ENCODE measurements at regions not wholly inside any gene's neighbourhood (a gene's known extent, or its start where the extent isn't known, plus 50 kb on each side); places are given as distances from the start of the nearest gene placed in this dataset.
"Not testable (repeated sequence)": the region's sequence is repeated elsewhere in the genome, so short reads cannot be mapped to it uniquely, and the experiment has no call there.

DNA sequence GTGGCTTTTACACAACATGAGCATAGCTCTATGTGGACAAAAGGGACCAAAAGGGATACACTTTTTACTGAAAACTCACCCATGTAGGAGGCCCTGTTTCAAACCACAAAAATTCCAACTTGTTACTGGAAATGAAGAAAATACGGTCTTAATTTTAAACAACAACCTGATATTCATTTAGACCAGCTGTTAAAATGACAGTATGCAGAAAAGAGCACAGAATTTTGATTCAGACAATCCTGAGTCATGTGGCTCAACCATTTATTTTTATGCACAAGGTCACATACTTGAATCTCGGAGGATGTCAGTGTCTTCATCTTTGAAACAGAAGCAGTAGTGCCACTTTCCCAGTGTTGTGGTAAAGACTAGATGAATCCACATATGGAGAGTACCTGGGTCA lies 426.5 kb upstream of the NFE2L3 start:
- no peak for DNase-seq

DNA sequence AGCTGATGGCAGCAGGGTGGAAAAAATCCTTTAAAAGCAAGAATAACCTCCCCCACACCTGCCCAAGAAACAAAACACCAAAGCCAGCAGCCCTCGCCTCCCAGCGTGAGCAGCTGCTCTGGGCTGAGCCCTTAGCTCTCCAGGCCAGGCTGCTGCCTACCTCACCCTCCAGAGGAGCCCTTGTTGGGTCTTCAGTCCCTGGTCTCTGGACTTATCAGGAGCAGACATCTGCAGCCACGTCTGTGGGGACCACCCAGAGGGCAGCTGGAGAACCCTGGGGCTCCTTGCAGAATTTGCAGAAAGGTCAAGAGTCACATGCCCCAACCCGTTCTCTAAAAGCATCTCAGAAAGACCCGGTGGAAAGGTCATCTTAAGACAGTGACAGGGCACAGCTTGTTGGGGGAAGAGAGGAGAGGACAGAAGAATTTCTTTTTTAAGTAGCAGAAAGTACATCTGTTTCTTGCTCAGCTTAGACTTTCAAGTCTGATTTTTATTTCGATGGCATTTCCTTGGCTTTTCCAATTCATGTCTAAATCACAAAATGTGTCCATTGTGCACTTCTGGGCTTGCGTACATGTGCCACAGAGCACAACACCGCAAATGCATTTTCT lies 425.7 kb upstream of the NFE2L3 start:
- DNase-seq, result no peak

DNA sequence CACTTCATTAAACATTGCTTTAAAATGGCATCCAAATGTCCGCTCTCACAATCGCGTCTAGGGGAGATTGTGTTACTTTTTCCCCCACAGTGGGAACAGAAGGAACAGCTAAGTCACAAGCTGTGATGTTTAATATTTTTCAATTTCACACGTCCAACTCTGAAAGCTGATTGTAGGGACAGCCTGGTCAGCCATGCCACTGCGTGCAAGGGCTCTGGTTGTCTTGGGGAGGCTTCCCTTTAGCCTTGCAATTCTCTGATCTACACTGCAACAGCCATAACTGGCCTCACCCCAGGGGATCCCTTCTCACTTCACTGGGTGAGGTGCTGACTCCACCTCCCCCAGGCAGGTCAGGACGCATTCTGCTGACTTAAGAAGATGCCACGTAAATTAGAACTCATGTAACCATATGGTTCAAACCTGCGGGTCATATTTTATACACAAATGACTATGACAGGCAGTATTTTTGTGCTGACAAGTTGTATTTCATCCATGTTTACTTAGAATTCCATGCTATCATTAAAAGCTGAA lies 425.2 kb upstream of the NFE2L3 start:
- DNase-seq, result no peak

DNA sequence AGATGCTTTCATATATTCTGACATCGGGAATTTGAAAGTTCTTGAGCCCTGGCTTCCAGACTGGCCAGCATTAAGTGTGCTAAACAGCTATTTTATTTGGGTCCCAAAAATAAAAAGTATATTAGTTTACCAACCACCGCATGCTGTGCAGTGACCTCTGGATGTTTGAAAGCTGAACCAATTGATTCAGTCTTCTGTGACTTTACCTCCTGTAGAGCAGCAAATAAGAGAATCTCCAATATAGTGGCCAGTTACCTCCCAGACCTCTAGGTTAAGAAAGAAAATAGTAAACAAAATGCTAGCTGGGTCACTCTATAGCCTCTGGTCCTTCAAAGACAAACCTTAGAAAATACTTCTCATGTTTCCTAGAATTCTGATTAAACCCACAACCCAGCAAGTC lies 424.6 kb upstream of the NFE2L3 start:
- DNase-seq, result no peak

DNA sequence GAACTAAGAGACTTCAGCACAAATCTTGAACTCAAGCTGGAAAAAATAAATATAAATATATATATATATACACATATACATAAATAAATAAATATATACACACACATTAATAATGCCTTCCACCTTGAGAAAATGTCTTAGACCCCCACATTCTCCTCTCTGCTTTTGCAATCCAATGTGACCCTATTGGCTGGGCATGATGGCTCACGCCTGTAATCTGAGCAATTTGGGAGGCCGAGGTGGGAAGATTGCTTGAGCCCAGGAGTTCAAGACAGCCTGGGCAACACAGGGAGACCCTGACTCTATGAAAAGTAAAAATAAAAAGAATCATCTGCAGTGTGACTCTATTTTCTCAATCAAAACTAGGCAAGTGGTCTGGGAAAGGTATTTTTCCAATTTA lies 424.1 kb upstream of the NFE2L3 start:
- DNase-seq, result no peak

DNA sequence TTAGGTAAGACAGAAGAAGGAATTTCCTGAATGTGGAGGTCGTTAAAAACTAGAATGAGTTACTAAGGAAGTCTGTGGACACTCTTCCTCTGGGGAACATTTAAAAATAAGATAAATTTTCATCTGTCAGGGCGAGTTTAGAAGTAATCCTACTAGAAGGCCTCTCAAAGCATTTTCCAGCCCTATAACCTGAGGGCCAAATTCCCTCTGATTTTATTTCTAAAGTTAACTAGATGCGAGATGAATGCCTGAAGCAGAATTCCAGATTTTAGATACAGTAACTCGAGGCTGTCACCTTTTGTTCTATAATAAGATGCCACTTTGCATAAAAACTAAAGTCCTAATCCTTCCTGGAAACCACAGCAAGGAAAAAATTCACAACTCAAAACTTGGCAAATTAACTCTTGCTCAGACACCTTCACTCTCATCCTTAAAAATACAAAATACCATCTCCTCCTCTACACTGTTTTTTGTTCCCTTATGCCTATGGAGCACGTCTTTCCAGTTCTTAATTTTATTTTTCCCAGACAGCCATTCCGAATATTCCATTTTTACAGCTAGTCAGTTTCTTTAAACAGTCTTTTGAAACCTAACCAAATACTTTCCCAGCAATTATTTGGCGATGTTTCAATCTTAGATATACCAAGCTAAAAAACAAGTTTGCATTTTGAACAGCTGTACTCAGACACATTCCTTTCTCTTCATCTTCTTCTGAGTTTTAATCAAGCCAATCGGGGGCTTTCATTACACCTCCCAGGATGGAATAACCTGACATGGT lies 420.7 kb upstream of the NFE2L3 start:
- no peak for DNase-seq

DNA sequence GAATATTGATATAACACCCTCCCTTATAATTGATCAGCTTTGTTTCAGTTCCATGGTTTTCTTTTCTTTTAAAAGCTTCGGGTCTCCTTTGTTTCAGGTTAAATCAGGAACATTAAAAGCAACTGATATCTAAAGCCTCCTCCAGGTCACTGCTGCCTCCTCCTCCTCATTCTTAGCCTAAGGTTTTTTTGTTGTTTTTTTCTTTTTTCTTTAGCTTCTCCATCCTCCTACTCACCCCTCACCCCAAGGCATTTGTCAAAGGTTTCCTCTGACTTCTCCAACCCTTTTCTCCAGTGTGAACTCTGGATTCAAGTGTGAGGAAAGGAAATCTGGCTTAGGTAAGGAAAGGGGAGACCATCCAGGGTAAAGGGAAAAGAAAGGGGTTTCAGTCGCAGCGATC lies 420.2 kb upstream of the NFE2L3 start:
- DNase-seq, result no peak

DNA sequence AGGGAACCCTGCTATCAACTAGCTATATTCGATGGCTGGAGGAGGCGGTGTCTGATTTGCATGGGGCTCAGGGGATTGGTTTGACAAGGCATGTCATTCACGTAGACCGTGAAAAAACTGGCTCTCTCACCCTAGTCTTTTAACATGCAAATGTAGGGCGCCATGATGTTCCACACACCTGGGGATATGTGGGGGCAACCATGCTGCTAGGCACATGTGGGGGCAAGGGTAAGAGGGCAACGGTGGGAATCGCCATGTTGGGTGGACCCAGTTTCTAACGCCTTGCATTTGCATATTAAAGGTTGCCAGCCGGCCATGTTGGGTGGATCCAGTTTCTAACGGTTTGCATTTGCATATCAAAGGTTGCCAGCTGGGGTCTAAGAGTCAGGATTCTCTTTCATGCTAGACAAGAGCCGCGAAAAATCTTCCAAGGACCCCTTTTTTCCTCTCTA lies 419.2 kb upstream of the NFE2L3 start:
- DNase-seq, result no peak

DNA sequence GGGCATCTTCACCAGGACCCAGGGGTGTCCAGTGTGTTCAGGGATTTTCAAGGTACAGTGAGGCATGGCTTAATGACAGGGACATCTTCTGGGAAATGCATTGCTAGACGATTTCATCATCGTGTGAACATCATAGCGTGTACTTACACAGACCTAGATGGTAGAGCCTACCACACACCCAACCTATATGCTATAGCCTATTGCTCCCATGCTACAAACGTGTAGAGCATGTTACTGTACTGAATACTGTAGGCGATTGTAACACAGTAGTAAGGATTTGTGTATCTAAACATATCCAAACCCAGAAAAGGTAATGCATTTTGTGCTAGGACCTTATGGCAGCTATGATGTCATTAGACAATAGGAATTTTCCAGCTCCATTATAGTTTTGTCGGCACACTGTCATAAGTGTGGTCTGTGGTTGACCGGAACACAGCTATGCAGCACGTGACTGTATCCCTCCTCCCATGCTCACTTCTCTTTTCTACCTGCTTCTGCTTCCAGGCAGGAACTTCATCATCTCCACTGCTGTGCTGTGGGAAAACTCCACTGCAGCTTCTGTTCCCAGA lies 416.2 kb upstream of the NFE2L3 start:
- DNase-seq, result no peak

DNA sequence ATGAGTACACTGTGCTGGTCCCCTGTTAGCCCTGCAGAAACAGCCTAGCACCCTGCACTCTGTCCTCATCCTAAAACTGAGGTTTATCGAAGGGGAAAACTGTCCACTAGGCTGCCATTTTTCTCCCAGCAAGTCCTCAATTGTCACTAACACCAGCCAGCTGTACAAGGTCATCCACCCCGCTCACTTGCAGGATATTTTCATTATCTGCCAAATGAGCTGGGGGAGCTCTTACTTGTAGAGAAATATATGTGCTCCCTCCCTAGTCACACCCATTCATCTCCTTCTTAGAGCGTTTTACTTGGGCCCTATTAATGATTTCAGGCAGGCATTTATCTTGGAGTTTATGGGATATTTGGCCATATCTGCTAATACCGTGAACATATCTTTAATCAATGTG lies 413.5 kb upstream of the NFE2L3 start:
- no peak for DNase-seq

DNA sequence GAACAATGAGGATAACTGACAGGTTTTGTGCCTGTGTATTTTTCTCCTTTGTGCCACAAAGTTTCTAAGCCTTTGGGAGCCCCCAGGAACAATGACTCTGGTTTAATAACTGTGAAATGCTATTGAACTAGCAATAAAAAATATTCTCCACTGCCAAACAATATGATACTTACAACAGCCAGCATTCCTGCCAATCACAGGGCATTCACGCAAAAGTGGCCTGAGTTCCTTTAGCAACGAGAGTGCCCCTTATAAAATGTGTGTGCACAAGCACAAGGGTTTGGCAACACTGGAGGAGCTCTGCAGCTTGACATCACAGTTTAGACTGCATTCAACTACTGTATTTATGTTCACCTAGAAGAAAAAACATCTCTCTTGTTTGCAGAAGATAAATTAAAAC lies 412.9 kb upstream of the NFE2L3 start:
- no peak for DNase-seq

DNA sequence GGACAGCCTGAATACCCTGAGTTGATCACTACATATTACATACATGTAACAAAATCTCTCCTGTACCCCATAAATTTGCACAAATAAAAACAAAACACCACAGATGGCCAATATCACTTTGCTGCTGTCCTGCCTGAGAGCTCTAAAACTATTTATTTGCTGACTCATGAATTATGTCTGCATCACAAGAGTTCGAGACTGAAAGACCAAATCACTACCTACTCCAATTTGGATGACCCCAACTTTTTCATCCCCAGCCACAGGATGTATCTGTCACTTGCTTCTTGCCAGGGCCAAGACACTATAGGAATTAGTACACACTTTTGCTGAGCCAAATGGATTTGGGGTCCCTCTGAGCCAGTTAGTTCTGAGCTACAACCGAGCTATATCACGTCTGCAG lies 409.7 kb upstream of the NFE2L3 start:
- DNase-seq, result no peak

DNA sequence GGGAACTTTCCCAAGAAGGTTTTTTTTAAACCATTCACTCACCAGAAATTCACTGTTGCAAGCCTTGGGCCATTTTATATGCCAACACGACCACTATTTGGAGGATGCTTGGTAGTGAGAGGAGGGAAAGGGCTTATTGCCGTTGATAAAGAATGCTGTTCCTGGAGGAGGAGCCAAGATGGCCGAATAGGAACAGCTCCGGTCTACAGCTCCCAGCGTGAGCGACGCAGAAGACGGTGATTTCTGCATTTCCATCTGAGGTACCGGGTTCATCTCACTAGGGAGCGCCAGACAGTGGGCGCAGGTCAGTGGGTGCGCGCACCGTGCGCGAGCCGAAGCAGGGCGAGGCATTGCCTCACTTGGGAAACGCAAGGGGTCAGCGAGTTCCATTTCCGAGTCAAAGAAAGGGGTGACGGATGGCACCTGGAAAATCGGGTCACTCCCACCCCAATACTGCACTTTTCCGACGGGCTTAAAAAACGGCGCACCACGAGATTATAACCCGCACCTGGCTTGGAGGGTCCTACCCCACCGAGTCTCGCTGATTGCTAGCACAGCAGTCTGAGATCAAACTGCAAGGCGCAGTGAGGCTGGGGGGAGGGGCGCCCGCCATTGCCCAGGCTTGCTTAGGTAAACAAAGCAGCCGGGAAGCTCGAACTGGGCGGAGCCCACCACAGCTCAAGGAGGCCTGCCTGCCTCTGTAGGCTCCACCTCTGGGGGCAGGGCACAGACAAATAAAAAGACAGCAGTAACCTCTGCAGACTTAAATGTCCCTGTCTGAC lies 408.1 kb upstream of the NFE2L3 start:
- DNase-seq, result not testable (repeated sequence)

DNA sequence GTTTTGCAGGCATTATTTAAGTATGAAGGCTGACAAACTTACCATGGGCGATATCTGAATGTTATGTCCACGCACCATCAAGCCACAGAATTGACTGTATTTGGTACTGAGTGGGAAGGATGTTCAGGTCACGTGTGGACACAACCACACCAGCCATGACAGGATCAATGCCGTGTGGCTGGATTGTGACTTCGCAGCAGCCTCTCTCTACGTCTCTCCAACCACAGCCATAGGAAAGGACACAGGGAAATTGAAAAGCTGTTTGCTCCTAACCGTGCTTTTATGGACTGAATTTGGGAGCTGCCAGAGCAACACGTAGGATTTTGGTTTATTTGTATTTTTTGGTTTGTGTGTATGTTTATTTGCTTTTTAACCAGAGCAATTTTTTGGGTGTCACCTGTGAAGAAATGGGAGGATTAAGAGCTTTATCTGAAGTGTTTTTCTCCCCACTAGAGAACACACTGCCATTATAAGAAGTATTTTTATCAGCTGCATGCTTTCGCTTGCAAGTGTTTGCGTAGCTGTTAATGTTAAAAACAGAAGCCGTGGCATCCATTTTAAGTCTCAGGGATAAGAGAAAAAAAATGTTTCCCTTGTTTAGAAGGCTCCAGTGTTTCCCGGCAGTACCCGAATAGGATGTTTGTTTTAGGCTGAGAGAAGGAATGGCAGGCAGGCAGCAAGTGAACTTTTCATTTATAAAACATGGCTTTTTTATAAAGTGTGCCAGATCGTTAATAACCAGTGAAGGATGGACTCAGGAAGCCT lies 401.1 kb upstream of the NFE2L3 start:
- DNase-seq, result no peak

DNA sequence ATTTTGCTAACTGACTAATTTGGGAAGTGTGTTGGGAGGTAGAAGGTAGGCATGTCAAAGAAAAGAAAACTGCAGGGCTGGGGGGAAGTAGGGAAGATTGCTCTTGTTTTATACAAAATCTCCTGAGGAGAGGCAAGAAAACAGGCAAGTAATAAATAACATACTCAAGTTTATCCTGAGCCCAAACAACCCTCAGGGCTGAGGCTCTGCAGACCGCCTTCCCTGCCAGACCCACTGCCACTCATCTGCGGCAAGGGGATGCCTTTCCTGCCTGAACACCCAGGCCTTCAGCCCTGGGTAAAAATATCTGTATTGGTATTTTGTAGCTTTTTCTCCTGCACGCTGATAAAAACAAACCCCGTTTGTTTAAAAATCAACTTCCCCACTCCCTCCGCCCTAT lies 399.8 kb upstream of the NFE2L3 start:
- DNase-seq, result no peak

DNA sequence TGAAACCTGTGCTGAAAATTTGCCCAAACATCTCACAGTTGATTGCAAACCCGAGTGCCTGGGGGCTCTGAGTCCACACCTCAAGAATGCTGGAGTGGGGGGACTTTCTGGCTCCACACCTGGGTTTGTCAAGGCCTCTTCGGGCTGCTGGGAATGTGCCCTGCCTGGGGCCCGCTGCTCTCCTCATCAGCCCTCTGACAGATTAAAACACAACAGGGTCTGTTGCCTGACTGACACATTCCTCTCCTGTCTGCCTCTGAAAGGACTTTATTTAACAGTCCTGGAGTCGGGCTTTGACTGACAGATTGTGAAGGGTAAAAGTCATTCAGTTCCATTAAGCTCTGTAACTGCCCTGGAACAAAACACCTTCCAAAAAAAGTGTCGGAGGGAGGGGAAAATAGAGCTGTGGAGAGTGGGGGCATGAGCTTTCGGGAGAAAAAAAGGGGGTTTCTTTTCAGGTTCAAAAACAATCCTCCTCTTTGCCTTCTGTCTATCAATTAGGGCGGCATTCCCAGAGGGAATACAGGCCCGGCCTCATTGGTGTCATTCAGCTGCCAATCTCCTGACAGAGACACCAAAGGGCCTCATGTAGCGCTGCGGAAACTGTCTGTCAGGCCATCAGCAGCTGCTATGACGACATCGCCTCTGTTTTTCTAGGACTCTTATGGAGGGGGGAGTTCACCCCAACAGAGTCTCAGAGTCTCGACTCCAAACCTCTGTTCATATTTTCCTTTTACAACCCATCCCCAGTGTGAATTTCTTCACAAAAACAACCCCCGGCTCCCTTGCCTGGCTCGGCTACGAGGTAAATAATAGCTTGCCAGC lies 398.8 kb upstream of the NFE2L3 start:
- no peak for DNase-seq

DNA sequence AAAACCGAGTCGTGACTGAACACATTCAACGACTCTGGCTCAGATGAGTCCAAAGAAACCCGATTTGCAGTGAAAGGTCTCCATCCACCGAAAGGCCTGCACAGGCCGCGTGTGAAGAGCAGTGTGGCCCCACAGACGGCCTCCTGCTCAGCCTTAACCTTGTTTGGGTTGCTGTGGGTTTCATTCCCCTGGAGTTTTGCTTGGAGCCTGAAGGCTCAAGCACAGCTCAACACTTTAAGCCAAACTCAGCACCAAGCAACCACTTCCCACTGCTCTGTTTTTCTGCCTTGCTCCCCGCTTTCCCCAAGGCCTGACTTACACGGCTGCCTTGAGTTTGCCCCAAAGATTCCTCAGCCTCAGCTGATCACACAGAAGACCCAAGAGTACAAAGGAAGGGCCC lies 398.2 kb upstream of the NFE2L3 start:
- DNase-seq, result no peak

DNA sequence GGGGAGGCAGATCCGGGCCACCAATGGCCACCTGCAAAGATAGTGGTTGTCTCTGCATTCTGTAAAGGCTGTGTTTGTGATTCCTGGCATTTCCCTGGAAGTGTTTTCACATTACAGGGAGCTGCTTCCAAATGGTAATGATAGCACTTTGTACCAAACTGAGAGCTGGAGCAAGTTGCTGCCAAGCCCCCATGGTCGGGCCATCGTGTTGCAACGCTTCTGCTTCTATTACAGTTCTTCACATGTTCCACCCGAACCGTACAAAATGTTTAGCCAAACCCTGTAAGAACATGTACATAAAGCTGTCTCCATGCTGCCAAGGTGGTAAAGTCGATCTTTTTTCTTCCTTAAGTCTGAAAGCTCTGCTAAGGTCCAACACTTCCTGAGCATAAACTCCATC lies 397.7 kb upstream of the NFE2L3 start:
- DNase-seq, result no peak

DNA sequence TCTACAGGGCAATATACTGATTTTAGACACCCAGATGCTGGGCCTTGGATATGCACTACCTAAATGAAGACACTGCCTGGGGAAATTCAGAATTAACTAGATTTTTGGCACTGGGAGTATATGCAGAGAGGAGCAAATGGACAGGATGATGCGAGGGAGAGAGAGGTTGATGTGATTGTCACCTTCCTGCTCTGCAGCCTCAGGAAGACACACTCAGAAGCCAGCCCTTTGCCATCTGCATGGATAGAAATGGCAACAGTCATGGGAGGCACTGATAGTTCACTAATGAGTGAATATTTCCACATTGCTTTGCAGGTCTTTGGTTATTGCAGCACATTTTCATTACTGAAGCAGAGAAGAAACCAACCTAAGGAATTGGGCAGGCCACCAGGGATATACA lies 397.2 kb upstream of the NFE2L3 start:
- no peak for DNase-seq

DNA sequence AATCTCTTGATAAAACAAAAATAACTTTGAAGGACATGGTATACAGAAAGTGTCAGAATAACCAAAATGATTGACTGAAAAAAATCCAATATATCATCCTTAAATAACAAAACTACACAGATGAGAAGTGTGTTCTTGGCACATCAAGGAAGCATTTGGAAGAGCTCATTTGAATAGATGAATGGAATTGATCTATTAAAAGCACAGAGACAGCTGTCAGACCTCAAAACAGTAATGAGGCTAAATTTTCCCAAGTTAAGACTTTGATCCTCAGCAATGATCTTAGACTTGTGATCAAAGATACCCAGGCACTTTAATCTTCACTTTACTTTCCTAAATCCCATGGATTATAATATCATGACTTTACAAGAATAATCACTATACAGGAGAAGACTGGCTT lies 395.4 kb upstream of the NFE2L3 start:
- no peak for DNase-seq

DNA sequence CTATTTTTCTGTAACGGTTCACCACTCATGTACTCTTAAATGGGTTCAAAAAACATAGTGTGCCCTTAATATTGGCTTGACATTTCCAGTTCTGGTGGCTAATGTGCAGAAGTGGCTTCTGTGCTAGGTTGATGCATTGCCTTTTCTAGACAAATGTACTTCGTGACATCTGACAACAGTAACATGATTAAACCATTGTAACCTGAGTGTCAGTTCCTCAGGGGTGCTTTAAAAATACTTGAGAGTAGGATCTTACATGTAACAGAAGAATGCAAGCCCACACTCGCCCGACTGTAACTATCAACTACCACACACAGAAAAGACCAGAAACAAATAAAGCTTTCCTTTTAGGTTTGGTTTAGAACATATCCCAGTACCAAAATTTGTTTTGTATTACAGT lies 393.4 kb upstream of the NFE2L3 start:
- DNase-seq, result no peak

DNA sequence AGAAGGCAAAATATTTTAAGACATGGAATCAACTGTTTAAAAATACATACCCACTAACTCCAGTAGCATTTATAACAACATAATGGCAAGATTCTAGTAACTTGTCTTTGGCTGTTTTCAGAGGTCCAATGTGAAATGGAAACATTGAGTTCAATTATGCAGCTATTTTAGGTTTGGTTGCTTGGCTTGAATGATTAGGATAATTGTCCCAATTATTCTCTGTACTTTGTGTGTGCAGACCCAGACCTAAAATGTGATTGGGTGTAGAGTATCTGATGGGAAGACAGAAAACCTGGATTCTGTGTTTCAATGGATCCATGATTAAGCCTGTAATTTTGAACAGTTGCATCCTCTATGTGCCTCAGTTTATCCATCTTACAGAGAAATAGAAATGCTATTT lies 392.7 kb upstream of the NFE2L3 start:
- no peak for DNase-seq
